Thyroid gland (tissue), 4 donors: ENCODE measurements at regions not wholly inside any gene's neighbourhood (a gene's known extent, or its start where the extent isn't known, plus 50 kb on each side); places are given as distances from the start of the nearest gene placed in this dataset.

Source experiments
- DNase-seq, 2 donors: peaks; one replicate each; pipeline ENCODE4 v3.0.0-alpha.2; 2019
- H3K27ac ChIP-seq, 3 donors: fragments of 200-600 bp; sonication (generic); 1 replicate in 2 of 3; 2 replicates in 1 of 3; pipeline ENCODE4 v1.5.1; 2016 to 2019; ENCODE audit warnings: mild to moderate bottlenecking in 1 of 3, moderate library complexity in 1 of 3
- H3K27me3 ChIP-seq: fragments of 200-600 bp; sonication (generic); one replicate; pipeline ENCODE4 v1.5.1; 2019
- H3K36me3 ChIP-seq, 2 donors: fragments of 200-600 bp; sonication (generic); one replicate each; pipeline ENCODE4 v1.5.1; 2016 to 2019
- H3K4me1 ChIP-seq, 2 donors: fragments of 200-600 bp; sonication (generic); one replicate each; pipeline ENCODE4 v1.5.1; 2017 to 2019
- H3K4me3 ChIP-seq, 3 donors: fragments of 200-600 bp; sonication (generic); replicated peaks in 1 of 3; 1 replicate in 2 of 3; 2 replicates in 1 of 3; pipeline ENCODE4 v1.5.1; 2016; ENCODE audit warnings: mild to moderate bottlenecking in 1 of 3
- H3K9me3 ChIP-seq: fragments of 200-600 bp; sonication (generic); one replicate; pipeline ENCODE4 v1.5.1; 2017
- CTCF ChIP-seq, 6 experiments: fragments of 200-600 bp in 3 of 6; fragments of 450-650 bp in 3 of 6; sonication (generic) in 3 of 6; IDR thresholded peaks; one replicate each; pipeline ENCODE4 v1.5.1; 2016 to 2019; ENCODE audit warnings: antibody characterized with exemption in 6 of 6, mild to moderate bottlenecking in 2 of 6, inconsistent platforms in 1 of 6, moderate library complexity in 1 of 6
- POLR2A ChIP-seq, 2 donors: fragments of 450-650 bp; IDR thresholded peaks; one replicate each; pipeline ENCODE4 v1.6.1; 2017; ENCODE audit warnings: antibody characterized with exemption in 2 of 2, mild to moderate bottlenecking in 2 of 2, moderate library complexity in 1 of 2
- WGBS, 2 donors: methylation state at CpG; one replicate each; pipeline ENCODE4 v1.1.5; 2017; 5-methylcytosine and 5-hydroxymethylcytosine counted together
- intact Hi-C: fragments of 100-400 bp; cut with DNase I; formaldehyde crosslinking; loops from one replicate; pipeline ENCODE4 v1.15.1; 2023

GRCh38 chr15:39054128-39054732 lies 489.6 kb upstream of the RASGRP1 start:
- TF ChIP-seq POLR2A (IDR thresholded peaks at IDR 0.05), result no peak
- TF ChIP-seq CTCF (IDR thresholded peaks at IDR 0.05), result no peak
- no peaks in the 10 kb centered on the region for H3K9me3 ChIP-seq
- H3K27me3 ChIP-seq, result no peaks in the 10 kb centered on the region
- H3K36me3 ChIP-seq, result no peaks in the 10 kb centered on the region
- intact Hi-C loops, result no loop called here
- H3K4me3 ChIP-seq, result no peak overlapping the region
- H3K4me1 ChIP-seq, result no peaks in the 10 kb centered on the region
- no peak overlapping the region for H3K27ac ChIP-seq
- no peak for DNase-seq
- 67 to 72% methylated on average over 5 of the region's 5 CpGs for WGBS, 2 donors

- no peaks in the 10 kb centered on the region for H3K9me3 ChIP-seq
- DNase-seq, result no peak
- TF ChIP-seq CTCF (IDR thresholded peaks at IDR 0.05) (no peak), POLR2A (IDR thresholded peaks at IDR 0.05) (no peak)
- H3K36me3 ChIP-seq, result no peaks in the 10 kb centered on the region
- H3K4me1 ChIP-seq, result no peaks in the 10 kb centered on the region
- H3K27ac ChIP-seq, result no peak overlapping the region
- intact Hi-C loops, result no loop called here
- 98% methylated on average over 1 of the region's 1 CpG for WGBS, 2 donors
- no peaks in the 10 kb centered on the region for H3K27me3 ChIP-seq
- no peak overlapping the region for H3K4me3 ChIP-seq
These were observed 491.7 kb upstream of the RASGRP1 start for GRCh38 chr15:39056357-39056756.

GRCh38 chr15:39058351-39059131 lies 493.9 kb upstream of the RASGRP1 start:
- no peaks in the 10 kb centered on the region for H3K36me3 ChIP-seq
- H3K4me1 ChIP-seq, result no peaks in the 10 kb centered on the region
- DNase-seq, result no peak
- no peak overlapping the region for H3K27ac ChIP-seq
- no peak overlapping the region for H3K4me3 ChIP-seq
- no peaks in the 10 kb centered on the region for H3K27me3 ChIP-seq
- intact Hi-C loops, result no loop called here
- H3K9me3 ChIP-seq, result no peaks in the 10 kb centered on the region
- TF ChIP-seq POLR2A (IDR thresholded peaks at IDR 0.05), result no peak
- TF ChIP-seq CTCF (IDR thresholded peaks at IDR 0.05), result no peak
- WGBS, 2 donors, result 88 to 91% methylated on average over 6 of the region's 6 CpGs

- no peak for TF ChIP-seq POLR2A (IDR thresholded peaks at IDR 0.05)
- no peak for TF ChIP-seq CTCF (IDR thresholded peaks at IDR 0.05)
- Histone ChIP-seq H3K9me3 (no peaks in the 10 kb centered on the region), H3K27ac (no peak overlapping the region), H3K27me3 (no peaks in the 10 kb centered on the region), H3K4me1 (no peaks in the 10 kb centered on the region), H3K4me3 (no peak overlapping the region), H3K36me3 (no peaks in the 10 kb centered on the region)
- 76 to 77% methylated on average over 4 of the region's 4 CpGs for WGBS, 2 donors
- DNase-seq, result no peak
- intact Hi-C loops, result no loop called here
These were observed 495.3 kb upstream of the RASGRP1 start for GRCh38 chr15:39059917-39060316.

GRCh38 chr15:39061952-39062464 lies 497.4 kb upstream of the RASGRP1 start:
- Histone ChIP-seq H3K4me3 (no peak overlapping the region), H3K9me3 (no peaks in the 10 kb centered on the region), H3K4me1 (no peaks in the 10 kb centered on the region), H3K36me3 (no peaks in the 10 kb centered on the region), H3K27me3 (no peaks in the 10 kb centered on the region), H3K27ac (no peak overlapping the region)
- no peak for DNase-seq
- WGBS, 2 donors, result 72 to 79% methylated on average over 6 of the region's 6 CpGs
- intact Hi-C loops, result no loop called here
- TF ChIP-seq POLR2A (IDR thresholded peaks at IDR 0.05) (no peak), CTCF (IDR thresholded peaks at IDR 0.05) (no peak)
